Stimulated activated CD8-positive, alpha-beta memory T cell treated with anti-CD3 and anti-CD28 coated beads, Interleukin-7, amount 100 ng/mL, for 1 hour (primary cell): ENCODE measurements at regions not wholly inside any gene's neighbourhood (a gene's known extent, or its start where the extent isn't known, plus 50 kb on each side); places are given as distances from the start of the nearest gene placed in this dataset.
"Not testable (repeated sequence)": the region's sequence is repeated elsewhere in the genome, so short reads cannot be mapped to it uniquely, and the experiment has no call there.

Experiments
- DNase-seq, 2 donors: peaks; one replicate each; pipeline ENCODE4 v3.0.0-alpha.2; 2020; ENCODE audit warnings: low read depth in 2 of 2

DNA sequence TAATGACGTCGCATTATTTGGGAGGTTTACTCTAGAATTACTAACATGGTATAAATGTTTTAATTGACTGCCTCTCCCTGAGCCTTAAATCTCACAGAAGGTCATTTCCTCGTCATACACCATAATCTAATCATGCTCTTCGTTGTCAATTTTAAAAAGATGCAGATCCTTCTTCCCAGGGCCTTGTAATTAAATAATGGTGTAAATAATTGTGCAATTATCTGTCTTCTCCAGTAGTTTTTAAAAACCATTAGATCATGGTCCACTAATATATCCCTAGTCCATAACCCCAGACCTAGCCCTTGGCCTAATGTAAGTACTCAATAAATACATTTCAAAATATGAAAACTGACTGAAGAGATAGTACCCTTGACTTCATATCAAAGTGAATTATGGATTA lies 181.5 kb upstream of the GNAI1 start:
- no peak for DNase-seq

- DNase-seq, result no peak
Measured at GRCh38 chr7:79952399-79952798, 182.2 kb upstream of the GNAI1 start.

- DNase-seq, result no peak
Measured at GRCh38 chr7:79951415-79951814, 183.2 kb upstream of the GNAI1 start.

GRCh38 chr7:79949778-79950177 lies 184.9 kb upstream of the GNAI1 start:
- no peak for DNase-seq

DNA sequence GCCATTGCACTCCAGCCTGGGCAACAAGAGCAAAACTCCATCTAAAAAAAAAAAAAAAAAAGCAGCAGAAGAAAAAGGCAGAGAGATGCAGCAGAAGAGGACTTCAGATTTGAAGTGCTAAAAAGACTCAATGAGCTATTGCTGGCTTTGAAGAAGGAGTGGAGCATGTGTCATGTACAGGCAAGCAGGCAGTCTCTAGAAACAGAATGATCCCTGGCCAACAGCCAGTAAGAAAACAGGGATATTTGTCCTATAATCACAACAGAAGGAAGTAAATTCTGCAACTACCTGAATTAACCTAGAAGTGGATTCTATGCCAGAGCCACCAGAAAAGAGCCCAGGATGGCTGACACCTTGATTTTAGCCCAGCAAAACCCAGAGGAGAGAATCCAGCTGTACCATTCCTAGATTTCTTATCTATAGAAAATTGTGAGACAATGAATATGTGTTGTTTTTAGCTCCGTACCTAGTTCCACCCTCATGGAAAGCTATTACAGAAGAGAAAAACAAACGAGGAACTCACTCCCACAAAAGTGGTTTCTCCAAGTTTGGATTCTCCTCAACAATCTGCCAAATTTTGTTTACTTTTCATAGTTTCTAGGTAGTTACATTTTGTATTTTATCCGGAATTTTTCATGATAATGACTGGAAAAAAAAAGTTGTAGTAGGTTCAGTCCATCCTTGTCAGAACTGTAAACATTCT lies 198.2 kb upstream of the GNAI1 start:
- DNase-seq, result no peak

GRCh38 chr7:79934727-79935126 lies 199.9 kb upstream of the GNAI1 start:
- no peak for DNase-seq

GRCh38 chr7:79933144-79933543 lies 201.5 kb upstream of the GNAI1 start:
- DNase-seq, result no peak

DNA sequence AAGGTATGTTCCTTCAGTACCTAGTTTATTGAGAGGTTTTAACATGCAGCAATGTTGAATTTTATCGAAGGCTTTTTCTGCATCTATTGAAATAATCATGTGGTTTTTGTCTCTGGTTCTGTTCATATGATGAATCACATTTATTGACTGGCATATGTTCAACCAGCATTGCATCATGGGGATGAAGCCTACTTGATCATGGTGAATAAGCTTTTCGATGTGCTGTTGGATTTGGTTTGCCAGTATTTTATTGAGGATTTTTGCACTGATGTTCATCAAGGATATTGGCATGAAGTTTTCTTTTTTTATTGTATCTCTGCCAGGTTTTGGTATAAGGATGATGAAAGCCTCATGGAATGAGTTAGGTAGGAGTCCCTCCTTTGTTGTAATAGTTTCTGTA lies 204.0 kb upstream of the GNAI1 start:
- DNase-seq, result no peak

DNA sequence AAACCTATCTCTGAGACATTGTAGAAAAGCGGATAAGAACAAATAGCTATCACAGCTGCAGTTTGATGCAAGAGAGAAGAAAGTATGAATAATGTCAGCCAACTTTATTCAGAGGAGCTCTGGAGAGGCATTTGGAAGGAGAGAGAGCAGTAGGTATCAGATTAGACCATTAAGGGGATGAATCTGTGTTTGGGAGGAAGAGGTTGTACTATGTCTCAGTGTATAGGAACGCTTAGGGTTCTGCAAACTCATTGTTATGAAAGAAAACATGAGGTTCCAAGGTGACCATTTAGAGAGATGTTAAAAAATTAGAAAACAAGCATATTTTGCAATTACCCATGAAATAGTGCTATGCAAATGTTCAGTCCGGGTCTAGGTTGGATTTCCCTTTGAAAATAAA lies 207.5 kb upstream of the GNAI1 start:
- no peak for DNase-seq

- DNase-seq, result no peak
Measured at GRCh38 chr7:79923953-79924352, 210.7 kb upstream of the GNAI1 start.

DNA sequence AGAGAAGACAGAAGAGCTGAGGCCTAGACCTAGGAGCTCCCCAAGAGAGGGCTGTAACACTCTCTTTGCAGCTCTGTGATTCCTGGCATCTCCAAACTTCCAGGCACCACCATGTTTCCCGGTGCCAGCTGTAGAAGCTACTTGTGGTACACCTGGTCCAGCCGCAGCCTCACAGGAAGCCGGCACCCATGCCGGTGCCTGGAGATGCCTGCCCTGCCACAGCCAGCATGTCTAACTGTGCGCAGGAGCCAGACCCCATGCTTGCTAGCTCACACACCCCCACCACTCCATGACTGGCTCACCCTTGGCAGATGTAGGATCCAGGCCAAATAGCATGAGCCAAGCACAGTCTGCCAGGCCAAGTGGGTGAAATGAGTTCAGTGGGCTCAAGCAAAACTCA lies 211.7 kb upstream of the GNAI1 start:
- no peak for DNase-seq

GRCh38 chr7:79921976-79922375 lies 212.7 kb upstream of the GNAI1 start:
- no peak for DNase-seq

DNA sequence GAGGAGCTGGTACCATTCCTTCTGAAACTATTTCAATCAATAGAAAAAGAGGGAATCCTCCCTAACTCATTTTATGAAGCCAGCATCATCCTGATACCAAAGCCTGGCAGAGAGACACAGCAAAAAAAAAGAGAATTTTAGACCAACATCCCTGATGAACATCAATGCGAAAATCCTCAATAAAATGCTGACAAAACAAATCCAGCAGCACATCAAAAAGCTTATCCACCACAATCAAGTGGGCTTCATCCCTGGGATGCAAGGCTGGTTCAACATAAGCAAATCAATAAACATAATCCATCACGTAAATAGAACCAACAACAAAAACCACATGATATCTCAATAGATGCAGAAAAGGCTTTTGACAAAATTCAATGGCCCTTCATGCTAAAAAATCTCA lies 216.0 kb upstream of the GNAI1 start:
- not testable (repeated sequence) for DNase-seq

GRCh38 chr7:79915346-79915745 lies 219.3 kb upstream of the GNAI1 start:
- not testable (repeated sequence) for DNase-seq

- DNase-seq, result no peak
Measured at GRCh38 chr7:79912213-79912633, 222.4 kb upstream of the GNAI1 start.

- no peak for DNase-seq
Measured at GRCh38 chr7:79911420-79911819, 223.2 kb upstream of the GNAI1 start.

- DNase-seq, result no peak
Measured at GRCh38 chr7:79909176-79909575, 225.5 kb upstream of the GNAI1 start.

DNA sequence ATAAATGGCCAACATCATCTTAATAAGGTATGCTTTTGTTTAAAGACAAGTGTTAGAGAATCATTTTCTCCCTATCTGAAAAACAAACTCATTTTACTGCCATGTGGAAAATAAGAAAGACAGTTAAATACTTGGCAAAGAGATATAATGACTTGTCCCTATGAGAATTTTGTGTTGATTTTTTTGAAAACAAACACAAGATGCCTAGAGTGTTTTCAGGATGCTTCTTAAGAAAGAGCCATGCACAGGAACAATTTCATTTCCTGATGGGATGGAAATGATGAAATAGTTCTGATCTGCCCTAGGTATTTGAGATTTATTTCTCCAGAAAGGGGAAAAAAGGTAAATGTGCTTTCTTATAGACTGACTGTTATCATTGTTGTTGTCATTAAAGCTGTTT lies 237.5 kb upstream of the GNAI1 start:
- no peak for DNase-seq

- DNase-seq, result no peak
Measured at GRCh38 chr7:79893991-79894390, 240.6 kb upstream of the GNAI1 start.

DNA sequence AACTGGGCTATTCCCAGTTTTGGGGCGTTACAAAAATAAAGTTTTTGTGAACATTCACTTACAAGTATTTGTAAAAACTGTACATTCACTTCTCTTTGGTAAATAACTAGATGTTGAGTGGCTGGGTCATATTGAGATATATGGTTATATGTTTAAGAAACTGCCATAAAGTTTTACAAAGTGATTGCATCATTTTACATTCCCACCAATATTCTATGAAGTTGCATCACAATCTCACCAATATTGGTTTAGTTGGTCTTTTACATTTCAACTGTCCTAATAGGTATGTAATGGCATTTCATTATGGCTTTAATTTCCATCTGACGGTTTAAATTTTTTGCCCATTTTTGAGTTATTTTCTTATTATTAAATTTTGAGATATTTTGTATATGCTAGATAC lies 251.7 kb upstream of the GNAI1 start:
- no peak for DNase-seq

GRCh38 chr7:79880312-79880711 lies 254.3 kb upstream of the GNAI1 start:
- DNase-seq, result no peak

GRCh38 chr7:79877874-79878465 lies 256.7 kb upstream of the GNAI1 start:
- no peak for DNase-seq

GRCh38 chr7:79876848-79877252 lies 257.8 kb upstream of the GNAI1 start:
- no peak for DNase-seq

GRCh38 chr7:79874797-79875196 lies 259.8 kb upstream of the GNAI1 start:
- DNase-seq, result no peak
